Upper lobe of left lung (tissue), 4 donors: ENCODE measurements at regions not wholly inside any gene's neighbourhood (a gene's known extent, or its start where the extent isn't known, plus 50 kb on each side); places are given as distances from the start of the nearest gene placed in this dataset.

Experiments
- POLR2A ChIP-seq, 4 donors: fragments of 450-650 bp; IDR thresholded peaks; one replicate each; pipeline ENCODE4 v1.5.1; 2016 to 2017; ENCODE audit warnings: antibody characterized with exemption in 4 of 4, mild to moderate bottlenecking in 2 of 4
- POLR2AphosphoS5 ChIP-seq, 2 donors: sonication (generic); formaldehyde crosslinking; IDR thresholded peaks; one replicate each; pipeline ENCODE4 v1.5.1; 2017; ENCODE audit warnings: antibody characterized with exemption in 2 of 2
- TF ChIP-seq, protein P1 (sequence below), 6 experiments: fragments of 450-650 bp in 4 of 6; fragments of 200-600 bp in 2 of 6; sonication (generic) in 2 of 6; IDR thresholded peaks; one replicate each; pipeline ENCODE4 v1.5.1; 2016 to 2019; ENCODE audit warnings: antibody characterized with exemption in 6 of 6

DNA sequence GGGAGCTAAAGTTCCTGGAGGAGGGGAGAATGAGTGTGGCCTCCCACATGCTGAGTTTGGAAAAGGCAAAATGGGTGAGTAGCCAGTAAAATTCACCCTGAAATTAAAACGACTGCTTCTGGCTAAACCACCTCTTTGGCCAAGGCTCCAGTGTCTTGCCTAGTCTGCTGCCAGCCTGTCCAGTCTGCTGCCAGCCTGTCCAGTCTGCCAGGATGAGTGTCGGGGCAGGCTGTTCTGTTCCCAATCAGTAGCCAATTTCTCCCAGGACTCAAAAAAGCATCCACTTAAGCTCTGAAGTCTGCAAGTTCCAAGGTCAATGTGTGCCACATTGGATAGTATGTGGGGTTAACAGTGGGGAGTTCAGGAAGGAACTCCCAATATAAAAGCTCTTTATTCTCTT lies 134.6 kb upstream of the KLHL29 start:
- TF ChIP-seq, protein P1, sequence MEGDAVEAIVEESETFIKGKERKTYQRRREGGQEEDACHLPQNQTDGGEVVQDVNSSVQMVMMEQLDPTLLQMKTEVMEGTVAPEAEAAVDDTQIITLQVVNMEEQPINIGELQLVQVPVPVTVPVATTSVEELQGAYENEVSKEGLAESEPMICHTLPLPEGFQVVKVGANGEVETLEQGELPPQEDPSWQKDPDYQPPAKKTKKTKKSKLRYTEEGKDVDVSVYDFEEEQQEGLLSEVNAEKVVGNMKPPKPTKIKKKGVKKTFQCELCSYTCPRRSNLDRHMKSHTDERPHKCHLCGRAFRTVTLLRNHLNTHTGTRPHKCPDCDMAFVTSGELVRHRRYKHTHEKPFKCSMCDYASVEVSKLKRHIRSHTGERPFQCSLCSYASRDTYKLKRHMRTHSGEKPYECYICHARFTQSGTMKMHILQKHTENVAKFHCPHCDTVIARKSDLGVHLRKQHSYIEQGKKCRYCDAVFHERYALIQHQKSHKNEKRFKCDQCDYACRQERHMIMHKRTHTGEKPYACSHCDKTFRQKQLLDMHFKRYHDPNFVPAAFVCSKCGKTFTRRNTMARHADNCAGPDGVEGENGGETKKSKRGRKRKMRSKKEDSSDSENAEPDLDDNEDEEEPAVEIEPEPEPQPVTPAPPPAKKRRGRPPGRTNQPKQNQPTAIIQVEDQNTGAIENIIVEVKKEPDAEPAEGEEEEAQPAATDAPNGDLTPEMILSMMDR (IDR thresholded peaks at IDR 0.05), result no peak
- TF ChIP-seq POLR2A (IDR thresholded peaks at IDR 0.05) (no peak), POLR2AphosphoS5 (IDR thresholded peaks at IDR 0.05) (no peak)
